SK-N-SH (cell line): ENCODE measurements at regions not wholly inside any gene's neighbourhood (a gene's known extent, or its start where the extent isn't known, plus 50 kb on each side); places are given as distances from the start of the nearest gene placed in this dataset.

Experiments used
- CTCF ChIA-PET: fragments of 300-600, 350-600 bp; formaldehyde crosslinking; extraction: SDS; loops from one replicate; lab custom pipeline; 2021; lab: Yijun Ruan, JAX
- POLR2A ChIA-PET: fragments of 350-600 bp; sonication (Branson Sonifier 250); formaldehyde crosslinking; extraction: SDS; loops from one replicate; lab custom pipeline; 2020; ENCODE audit warnings: antibody characterized with exemption, inconsistent platforms; lab: Yijun Ruan, JAX
- DNase-seq: peaks from one replicate; pipeline ENCODE4 v3.0.0; 2012
- H2AFZ ChIP-seq: fragments of 200-600 bp; sonication (generic); 2 replicates; pipeline ENCODE4 v1.8.1; 2016; ENCODE audit warnings: antibody characterized with exemption, mild to moderate bottlenecking, low read depth
- H3F3A ChIP-seq: fragments of 200-600 bp; sonication (generic); replicated peaks from 2 replicates; pipeline ENCODE3; 2016; ENCODE audit warnings: antibody characterized with exemption, mild to moderate bottlenecking; ENCODE audit not compliant: insufficient read depth
- H3K27ac ChIP-seq, 2 experiments: fragments of 200-500 bp in 1 of 2; fragments of 200-600 bp in 1 of 2; sonication (Bioruptor generic) in 1 of 2; sonication (generic), shearing (Covaris generic) in 1 of 2; 2 replicates each; pipeline versions ENCODE4 v1.5.1 to v1.6.1; 2014 to 2016; ENCODE audit warnings: low read depth in 2 of 2, inconsistent platforms in 1 of 2, low read length in 1 of 2, mild to moderate bottlenecking in 1 of 2, mixed read lengths in 1 of 2
- H3K27me3 ChIP-seq: fragments of 200-600 bp; sonication (generic), shearing (Covaris generic); 2 replicates; pipeline ENCODE4 v1.6.1; 2016; ENCODE audit warnings: mixed run types; ENCODE audit not compliant: insufficient read depth
- H3K36me3 ChIP-seq, 2 experiments: fragments of 200-500 bp in 1 of 2; fragments of 200-600 bp in 1 of 2; sonication (Bioruptor generic) in 1 of 2; sonication (generic) in 1 of 2; replicated peaks in 1 of 2; 2 replicates each; pipeline versions ENCODE3 to v1.5.1; 2014 to 2016; ENCODE audit warnings: low read length in 1 of 2, mild to moderate bottlenecking in 1 of 2; ENCODE audit not compliant: insufficient read depth in 2 of 2, control insufficient read depth in 1 of 2
- H3K4me1 ChIP-seq, 2 experiments: fragments of 200-500 bp in 1 of 2; fragments of 200-600 bp in 1 of 2; sonication (Bioruptor generic) in 1 of 2; sonication (generic), shearing (Covaris generic) in 1 of 2; 2 replicates each; pipeline versions ENCODE4 v1.5.1 to v1.6.1; 2014 to 2016; ENCODE audit warnings: low read depth in 1 of 2, low read length in 1 of 2, mixed run types in 1 of 2; ENCODE audit not compliant: insufficient read depth in 2 of 2, control insufficient read depth in 1 of 2
- H3K4me2 ChIP-seq: fragments of 200-600 bp; sonication (generic), shearing (Covaris generic); 2 replicates; pipeline ENCODE4 v1.6.1; 2017; ENCODE audit warnings: mixed run types
- H3K4me3 ChIP-seq, 2 experiments: fragments of 200-500 bp in 1 of 2; fragments of 200-600 bp in 1 of 2; sonication (Bioruptor generic) in 1 of 2; sonication (generic), shearing (Covaris generic) in 1 of 2; 2 replicates each; pipeline versions ENCODE4 v1.5.1 to v1.8.1; 2014 to 2016; ENCODE audit warnings: low read depth in 2 of 2, inconsistent platforms in 1 of 2, low read length in 1 of 2, mild to moderate bottlenecking in 1 of 2, mixed read lengths in 1 of 2, moderate library complexity in 1 of 2
- H3K79me2 ChIP-seq: fragments of 200-600 bp; sonication (generic); 2 replicates; pipeline ENCODE4 v1.8.1; 2017; ENCODE audit warnings: mild to moderate bottlenecking; ENCODE audit not compliant: insufficient read depth
- H3K9ac ChIP-seq: fragments of 200-600 bp; sonication (generic); 2 replicates; pipeline ENCODE4 v1.6.1; 2017; ENCODE audit warnings: mixed run types
- H3K9me2 ChIP-seq: fragments of 200-600 bp; sonication (generic); 2 replicates; pipeline ENCODE4 v1.6.1; 2017; ENCODE audit warnings: mixed run types
- H3K9me3 ChIP-seq: fragments of 200-600 bp; sonication (generic); 2 replicates; pipeline ENCODE4 v1.6.1; 2017; ENCODE audit warnings: mixed run types, mild to moderate bottlenecking, moderate library complexity
- H4K20me1 ChIP-seq: fragments of 200-600 bp; sonication (generic); 2 replicates; pipeline ENCODE4 v1.6.1; 2017; ENCODE audit warnings: mild to moderate bottlenecking, mixed run types; ENCODE audit not compliant: insufficient read depth
- CHD2 ChIP-seq: fragments of 150-350 bp; IDR thresholded peaks from 2 replicates; pipeline ENCODE4 v1.6.1; 2018; ENCODE audit warnings: low read length; ENCODE audit not compliant: partially characterized antibody
- EZH2phosphoT487 ChIP-seq: fragments of 200-600 bp; sonication (generic); IDR thresholded peaks from 2 replicates; pipeline ENCODE4 v1.6.1; 2017; ENCODE audit warnings: low read depth, mixed run types, mild to moderate bottlenecking, antibody characterized with exemption, moderate library complexity, borderline replicate concordance
- FOXM1 ChIP-seq: IDR thresholded peaks from 2 replicates; pipeline ENCODE4 v1.4.0; 2012; ENCODE audit warnings: low read depth, mild to moderate bottlenecking
- GATA2 ChIP-seq: sonication (generic); formaldehyde crosslinking; IDR thresholded peaks from 2 replicates; pipeline ENCODE4 v1.5.0; 2020; ENCODE audit warnings: mild to moderate bottlenecking, missing genetic modification reagents
- IRF3 ChIP-seq: fragments of 150-350 bp; IDR thresholded peaks from 2 replicates; pipeline ENCODE4 v1.6.1; 2016; ENCODE audit warnings: mild to moderate bottlenecking, low read depth, low read length
- JUND ChIP-seq: IDR thresholded peaks from 2 replicates; pipeline ENCODE4 v1.4.0; 2012
- NFIC ChIP-seq: IDR thresholded peaks from 2 replicates; pipeline ENCODE4 v1.4.0; 2012; ENCODE audit warnings: borderline replicate concordance
- NRF1 ChIP-seq: IDR thresholded peaks from 2 replicates; pipeline ENCODE4 v1.6.1; 2012; ENCODE audit warnings: low read depth, mild to moderate bottlenecking, low read length
- PBX3 ChIP-seq: IDR thresholded peaks from 2 replicates; pipeline ENCODE4; 2012
- RAD21 ChIP-seq: IDR thresholded peaks from 2 replicates; pipeline ENCODE4 v1.6.1; 2012; ENCODE audit warnings: mild to moderate bottlenecking, low read length
- RCOR1 ChIP-seq: fragments of 150-350 bp; IDR thresholded peaks from 2 replicates; pipeline ENCODE4 v1.6.1; 2017; ENCODE audit warnings: antibody characterized with exemption, low read length
- REST ChIP-seq: IDR thresholded peaks from 2 replicates; pipeline ENCODE4 v1.6.1; 2012; ENCODE audit warnings: mild to moderate bottlenecking, low read depth, low read length, moderate library complexity
- SIN3A ChIP-seq: IDR thresholded peaks from 2 replicates; pipeline ENCODE4 v1.6.1; 2012; ENCODE audit warnings: low read depth, mild to moderate bottlenecking, low read length, moderate library complexity, borderline replicate concordance
- TCF12 ChIP-seq: IDR thresholded peaks from 2 replicates; pipeline ENCODE4 v1.4.0; 2012
- TEAD4 ChIP-seq: IDR thresholded peaks from 2 replicates; pipeline ENCODE4 v1.4.0; 2012; ENCODE audit warnings: mild to moderate bottlenecking, borderline replicate concordance; ENCODE audit not compliant: insufficient read depth
- YY1 ChIP-seq: IDR thresholded peaks from 2 replicates; pipeline ENCODE4 v1.4.0; 2012; ENCODE audit warnings: low read depth, mild to moderate bottlenecking
- WGBS: methylation state at CpG from one replicate; pipeline ENCODE4 v1.1.6; 2017; ENCODE audit warnings: low lambda C conversion rate; 5-methylcytosine and 5-hydroxymethylcytosine counted together

GRCh38 chr9:13878241-13878711, 435.7 kb downstream of the NFIB start:
- Histone ChIP-seq H3K27ac (no peak overlapping the region), H3K9ac (no peak overlapping the region), H3K9me2 (no peaks in the 10 kb centered on the region), H3K4me3 (no peak overlapping the region), H3K9me3 (no peaks in the 10 kb centered on the region), H3K36me3 (no peaks in the 10 kb centered on the region), H3F3A (no peaks in the 10 kb centered on the region), H3K79me2 (no peaks in the 10 kb centered on the region), H3K4me2 (no peak overlapping the region), H2AFZ (no peak overlapping the region), H3K27me3 (no peaks in the 10 kb centered on the region), H4K20me1 (no peaks in the 10 kb centered on the region), H3K4me1 (no peaks in the 10 kb centered on the region)
- WGBS, result 76% methylated on average over 3 of the region's 3 CpGs
- ChIA-PET POLR2A (no interaction called here), CTCF (interaction anchor here (0.9 kb wide), 2 partner anchors 41 to 475 kb away, joined by 3 read pairs; no protein-coding TSS in a partner anchor)
- no peak for TF ChIP-seq FOXM1
- no peak for DNase-seq

- Histone ChIP-seq H3K9me3 (no peaks in the 10 kb centered on the region), H3K36me3 (no peaks in the 10 kb centered on the region), H3K4me1 (no peaks in the 10 kb centered on the region), H2AFZ (no peak overlapping the region), H3K4me3 (no peak overlapping the region), H3K27ac (no peak overlapping the region), H3K9me2 (no peaks in the 10 kb centered on the region), H3K4me2 (no peak overlapping the region), H4K20me1 (no peaks in the 10 kb centered on the region), H3K9ac (no peak overlapping the region), H3F3A (no peaks in the 10 kb centered on the region), H3K79me2 (no peaks in the 10 kb centered on the region), H3K27me3 (no peaks in the 10 kb centered on the region)
- ChIA-PET POLR2A (no interaction called here), CTCF (no interaction called here)
- 54% methylated on average over 1 of the region's 1 CpG for whole genome bisulfite sequencing
- DNase-seq, result no peak
- no peak for TF ChIP-seq GATA2
- TF ChIP-seq YY1, result no peak
- no peak for TF ChIP-seq JUND
- TF ChIP-seq EZH2phosphoT487, result no peak
- TF ChIP-seq PBX3, result no peak
- TF ChIP-seq TEAD4, result no peak
- no peak for TF ChIP-seq CHD2
Observed at GRCh38 chr9:13876741-13877140, 437.2 kb downstream of the NFIB start.

- Histone ChIP-seq H3K4me1 (no peaks in the 10 kb centered on the region), H4K20me1 (no peaks in the 10 kb centered on the region), H3K9me2 (no peaks in the 10 kb centered on the region), H3K9me3 (no peaks in the 10 kb centered on the region), H2AFZ (no peak overlapping the region), H3K9ac (no peak overlapping the region), H3K27ac (no peak overlapping the region), H3K79me2 (no peaks in the 10 kb centered on the region), H3K36me3 (no peaks in the 10 kb centered on the region), H3K4me2 (no peak overlapping the region), H3F3A (no peaks in the 10 kb centered on the region), H3K27me3 (no peaks in the 10 kb centered on the region), H3K4me3 (no peak overlapping the region)
- CTCF ChIA-PET, result interaction anchor here (1.1 kb wide), 1 partner anchor 9 kb away, joined by 3 read pairs; no protein-coding TSS in a partner anchor
- WGBS, result 94% methylated on average over 3 of the region's 3 CpGs
- DNase-seq, result no peak
- POLR2A ChIA-PET, result no interaction called here
- TF ChIP-seq SIN3A (no peak), NFIC (no peak), EZH2phosphoT487 (no peak), REST (no peak), IRF3 (no peak), RAD21 (no peak), TCF12 (no peak), NRF1 (no peak), RCOR1 (no peak)
Observed at GRCh38 chr9:13873203-13873602, 440.7 kb downstream of the NFIB start.
